HEK293 (cell line): ENCODE measurements at regions not wholly inside any gene's neighbourhood (a gene's known extent, or its start where the extent isn't known, plus 50 kb on each side); places are given as distances from the start of the nearest gene placed in this dataset.

Experiments used
- CTCF ChIA-PET: fragments of 350-600 bp; formaldehyde crosslinking; extraction: SDS; loops from one replicate; lab custom pipeline; 2021; ENCODE audit warnings: antibody characterized with exemption; lab: Yijun Ruan, JAX
- POLR2A ChIA-PET: fragments of 300-600 bp; formaldehyde crosslinking; extraction: SDS; loops from one replicate; lab custom pipeline; 2020; ENCODE audit warnings: antibody characterized with exemption, inconsistent platforms; lab: Yijun Ruan, JAX
- H3K27ac ChIP-seq: fragments of 200-500 bp; sonication (Bioruptor generic); 2 replicates; pipeline ENCODE4 v1.5.1; 2014; ENCODE audit warnings: low read depth, low read length, control low read depth, inconsistent platforms; ENCODE audit errors: extremely low read depth
- H3K36me3 ChIP-seq, 2 experiments: fragments of 200-500 bp in 1 of 2; sonication (Bioruptor generic) in 1 of 2; 1 replicate in 1 of 2; 2 replicates in 1 of 2; pipeline ENCODE4 v1.5.1; 2014 to 2017; ENCODE audit warnings: inconsistent platforms in 2 of 2, low read length in 2 of 2; ENCODE audit not compliant: control insufficient read depth in 2 of 2, insufficient read depth in 1 of 2
- H3K4me1 ChIP-seq: fragments of 200-500 bp; sonication (Bioruptor generic); 2 replicates; pipeline ENCODE4 v1.5.1; 2014; ENCODE audit warnings: mild to moderate bottlenecking, low read length, inconsistent platforms; ENCODE audit not compliant: control insufficient read depth, insufficient read depth
- H3K4me3 ChIP-seq: 2 replicates; pipeline ENCODE4 v1.5.1; 2011; ENCODE audit warnings: low read depth, mild to moderate bottlenecking, control low read depth, low read length, moderate library complexity
- H3K9me3 ChIP-seq: fragments of 200-500 bp; sonication (Bioruptor generic); 2 replicates; pipeline ENCODE4 v1.5.1; 2014; ENCODE audit warnings: low read depth, low read length, inconsistent platforms; ENCODE audit not compliant: control insufficient read depth, insufficient read depth
- GLIS1 ChIP-seq: fragments of 450-650 bp; formaldehyde crosslinking; IDR thresholded peaks from 2 replicates; pipeline ENCODE4 v1.5.1; 2016; ENCODE audit warnings: missing biosample characterization, missing genetic modification characterization
- MZF1 ChIP-seq: fragments of 450-650 bp; formaldehyde crosslinking; IDR thresholded peaks from 2 replicates; pipeline ENCODE4 v1.5.1; 2017; ENCODE audit warnings: missing biosample characterization, missing genetic modification characterization, borderline replicate concordance
- SCRT2 ChIP-seq: fragments of 450-650 bp; formaldehyde crosslinking; IDR thresholded peaks from 2 replicates; pipeline ENCODE4 v1.5.1; 2016; ENCODE audit warnings: missing biosample characterization, missing genetic modification characterization
- SETDB1 ChIP-seq: IDR thresholded peaks from one replicate; pipeline ENCODE4 v1.6.1; 2017; ENCODE audit warnings: mild to moderate bottlenecking, low read length, moderate library complexity, mixed read lengths; ENCODE audit not compliant: insufficient read length
- YY2 ChIP-seq: fragments of 450-650 bp; formaldehyde crosslinking; IDR thresholded peaks from 2 replicates; pipeline ENCODE4 v1.5.1; 2016; ENCODE audit warnings: missing biosample characterization, missing genetic modification characterization
- ZBTB20 ChIP-seq: fragments of 450-650 bp; formaldehyde crosslinking; IDR thresholded peaks from 2 replicates; pipeline ENCODE4 v1.5.1; 2016; ENCODE audit warnings: missing biosample characterization, missing genetic modification characterization
- ZFP3 ChIP-seq: fragments of 450-650 bp; formaldehyde crosslinking; IDR thresholded peaks from 2 replicates; pipeline ENCODE4 v1.5.1; 2016; ENCODE audit warnings: low read depth, missing biosample characterization, missing genetic modification characterization
- ZFP69B ChIP-seq: fragments of 450-650 bp; formaldehyde crosslinking; IDR thresholded peaks from 2 replicates; pipeline ENCODE4 v1.5.1; 2016; ENCODE audit warnings: missing biosample characterization, missing genetic modification characterization
- ZNF112 ChIP-seq: fragments of 450-650 bp; formaldehyde crosslinking; IDR thresholded peaks from 2 replicates; pipeline ENCODE4 v1.5.0; 2017; ENCODE audit warnings: missing biosample characterization, missing genetic modification characterization
- ZNF140 ChIP-seq: fragments of 450-650 bp; formaldehyde crosslinking; IDR thresholded peaks from 2 replicates; pipeline ENCODE4 v1.5.1; 2016; ENCODE audit warnings: missing biosample characterization, missing genetic modification characterization
- ZNF157 ChIP-seq: fragments of 450-650 bp; formaldehyde crosslinking; IDR thresholded peaks from 2 replicates; pipeline ENCODE4 v1.5.1; 2016; ENCODE audit warnings: missing biosample characterization, missing genetic modification characterization
- ZNF16 ChIP-seq: fragments of 450-650 bp; formaldehyde crosslinking; IDR thresholded peaks from 2 replicates; pipeline ENCODE4 v1.5.1; 2016; ENCODE audit warnings: low read depth, missing biosample characterization, missing genetic modification characterization
- ZNF174 ChIP-seq: fragments of 450-650 bp; formaldehyde crosslinking; IDR thresholded peaks from 2 replicates; pipeline ENCODE4 v1.5.0; 2017; ENCODE audit warnings: missing biosample characterization, mild to moderate bottlenecking, missing genetic modification characterization
- ZNF311 ChIP-seq: fragments of 450-650 bp; formaldehyde crosslinking; IDR thresholded peaks from 2 replicates; pipeline ENCODE4 v1.5.1; 2017; ENCODE audit warnings: missing biosample characterization, missing genetic modification characterization, borderline replicate concordance
- ZNF473 ChIP-seq: fragments of 450-650 bp; formaldehyde crosslinking; IDR thresholded peaks from 2 replicates; pipeline ENCODE4 v1.5.1; 2017; ENCODE audit warnings: missing biosample characterization, missing genetic modification characterization
- ZNF501 ChIP-seq: fragments of 450-650 bp; formaldehyde crosslinking; IDR thresholded peaks from 2 replicates; pipeline ENCODE4 v1.5.1; 2016; ENCODE audit warnings: missing biosample characterization, missing genetic modification characterization
- ZNF530 ChIP-seq: fragments of 450-650 bp; formaldehyde crosslinking; IDR thresholded peaks from 2 replicates; pipeline ENCODE4 v1.5.1; 2016; ENCODE audit warnings: low read depth, missing biosample characterization, missing genetic modification characterization
- ZNF707 ChIP-seq: fragments of 450-650 bp; formaldehyde crosslinking; IDR thresholded peaks from 2 replicates; pipeline ENCODE4 v1.5.1; 2016; ENCODE audit warnings: missing biosample characterization, missing genetic modification characterization
- ZNF747 ChIP-seq: fragments of 450-650 bp; formaldehyde crosslinking; IDR thresholded peaks from 2 replicates; pipeline ENCODE4 v1.5.1; 2016; ENCODE audit warnings: missing biosample characterization, missing genetic modification characterization
- ZSCAN30 ChIP-seq: fragments of 450-650 bp; IDR thresholded peaks from 2 replicates; pipeline ENCODE4 v1.5.1; 2018; ENCODE audit warnings: missing biosample characterization, mild to moderate bottlenecking, missing genetic modification characterization, moderate library complexity
- TF ChIP-seq, protein P1 (sequence below): fragments of 450-650 bp; formaldehyde crosslinking; IDR thresholded peaks from 2 replicates; pipeline ENCODE4 v1.5.1; 2016; ENCODE audit warnings: missing biosample characterization, missing genetic modification characterization
- TF ChIP-seq, protein P2 (sequence below): fragments of 450-650 bp; formaldehyde crosslinking; IDR thresholded peaks from 2 replicates; pipeline ENCODE4 v1.5.1; 2016; ENCODE audit warnings: missing biosample characterization, missing genetic modification characterization
- TF ChIP-seq, protein P3 (sequence below): fragments of 450-650 bp; formaldehyde crosslinking; IDR thresholded peaks from 2 replicates; pipeline ENCODE4 v1.5.1; 2016; ENCODE audit warnings: missing biosample characterization, missing genetic modification characterization
- TF ChIP-seq, protein P4 (sequence below): sonication (generic); formaldehyde crosslinking; IDR thresholded peaks from 2 replicates; pipeline ENCODE4 v1.8.1; 2022; ENCODE audit warnings: mild to moderate bottlenecking, moderate library complexity, missing genetic modification reagents
- TF ChIP-seq, protein P5 (sequence below): IDR thresholded peaks from 2 replicates; pipeline ENCODE4 v1.6.1; 2011; ENCODE audit warnings: mild to moderate bottlenecking, low read depth, low read length, borderline replicate concordance
- TF ChIP-seq, protein P6 (sequence below): fragments of 450-650 bp; formaldehyde crosslinking; IDR thresholded peaks from 2 replicates; pipeline ENCODE4 v1.5.1; 2017; ENCODE audit warnings: missing biosample characterization, mild to moderate bottlenecking, missing genetic modification characterization, moderate library complexity
- TF ChIP-seq, protein P7 (sequence below): fragments of 450-650 bp; formaldehyde crosslinking; IDR thresholded peaks from 2 replicates; pipeline ENCODE4 v1.5.1; 2016; ENCODE audit warnings: missing biosample characterization, missing genetic modification characterization

DNA sequence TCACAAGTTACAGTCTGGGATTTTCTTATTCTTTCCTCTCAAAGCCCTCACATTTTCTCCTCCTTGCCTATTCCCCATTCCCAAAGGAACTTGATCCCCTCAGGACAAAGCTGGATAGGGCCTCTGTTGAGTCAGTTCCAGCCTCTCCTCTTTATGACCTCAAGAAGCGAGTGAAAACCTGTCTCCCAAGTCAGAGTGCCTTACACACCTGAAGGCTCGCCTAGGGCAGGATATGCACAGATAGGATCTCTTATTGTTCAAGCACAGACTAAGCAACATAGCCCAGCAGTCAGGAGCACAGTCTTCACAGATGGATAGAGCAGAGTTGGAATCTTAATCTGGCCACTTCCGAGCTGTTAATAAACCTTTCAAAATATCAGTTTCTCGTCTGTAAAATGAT lies 60.8 kb upstream of the PRRC2C start:
- ChIA-PET POLR2A (no interaction called here), CTCF (no interaction called here)
- Histone ChIP-seq H3K27ac (no peak overlapping the region), H3K4me3 (no peak overlapping the region), H3K9me3 (no peaks in the 10 kb centered on the region), H3K36me3 (no peaks in the 10 kb centered on the region), H3K4me1 (no peaks in the 10 kb centered on the region)
- TF ChIP-seq YY2 (tag by site-specific recombination) (no peak), ZNF473 (tag by site-specific recombination) (no peak), ZNF707 (tag by site-specific recombination) (no peak), ZNF16 (tag by site-specific recombination) (no peak), ZBTB20 (tag by site-specific recombination) (no peak), ZNF501 (no peak), ZFP69B (tag by site-specific recombination) (no peak), SCRT2 (tag by site-specific recombination) (no peak), ZNF174 (tag by site-specific recombination) (no peak)
- TF ChIP-seq, protein P1, sequence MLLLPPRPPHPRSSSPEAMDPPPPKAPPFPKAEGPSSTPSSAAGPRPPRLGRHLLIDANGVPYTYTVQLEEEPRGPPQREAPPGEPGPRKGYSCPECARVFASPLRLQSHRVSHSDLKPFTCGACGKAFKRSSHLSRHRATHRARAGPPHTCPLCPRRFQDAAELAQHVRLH (tag by site-specific recombination), result no peak
- TF ChIP-seq, protein P2, sequence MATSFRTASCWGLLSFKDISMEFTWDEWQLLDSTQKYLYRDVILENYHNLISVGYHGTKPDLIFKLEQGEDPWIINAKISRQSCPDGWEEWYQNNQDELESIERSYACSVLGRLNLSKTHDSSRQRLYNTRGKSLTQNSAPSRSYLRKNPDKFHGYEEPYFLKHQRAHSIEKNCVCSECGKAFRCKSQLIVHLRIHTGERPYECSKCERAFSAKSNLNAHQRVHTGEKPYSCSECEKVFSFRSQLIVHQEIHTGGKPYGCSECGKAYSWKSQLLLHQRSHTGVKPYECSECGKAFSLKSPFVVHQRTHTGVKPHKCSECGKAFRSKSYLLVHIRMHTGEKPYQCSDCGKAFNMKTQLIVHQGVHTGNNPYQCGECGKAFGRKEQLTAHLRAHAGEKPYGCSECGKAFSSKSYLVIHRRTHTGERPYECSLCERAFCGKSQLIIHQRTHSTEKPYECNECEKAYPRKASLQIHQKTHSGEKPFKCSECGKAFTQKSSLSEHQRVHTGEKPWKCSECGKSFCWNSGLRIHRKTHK (tag by site-specific recombination), result no peak

DNA sequence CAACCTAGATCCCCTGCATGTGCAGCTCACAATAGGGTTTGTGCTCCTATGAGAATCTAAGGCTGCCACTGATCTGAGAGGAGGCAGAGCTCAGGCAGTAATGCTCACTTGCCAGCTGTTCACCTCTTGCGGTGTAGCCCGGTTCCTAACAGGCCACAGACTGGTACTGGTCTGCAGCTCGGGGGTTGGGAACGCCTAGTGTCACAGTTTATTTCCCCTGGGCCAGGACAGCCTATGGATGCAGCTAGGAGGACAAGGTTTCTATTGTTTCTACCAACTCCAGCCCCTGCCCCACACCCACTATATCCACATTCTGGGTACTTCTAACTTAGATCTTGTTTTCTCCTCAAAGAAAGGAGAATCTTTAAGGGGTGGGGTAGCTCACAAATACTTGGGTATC lies 58.7 kb upstream of the PRRC2C start:
- no peak overlapping the region for H3K27ac ChIP-seq
- CTCF ChIA-PET, result no interaction called here
- no peak overlapping the region for H3K4me3 ChIP-seq
- no peaks in the 10 kb centered on the region for H3K4me1 ChIP-seq
- no peaks in the 10 kb centered on the region for H3K9me3 ChIP-seq
- POLR2A ChIA-PET, result no interaction called here
- H3K36me3 ChIP-seq, result no peaks in the 10 kb centered on the region
- TF ChIP-seq, protein P3, sequence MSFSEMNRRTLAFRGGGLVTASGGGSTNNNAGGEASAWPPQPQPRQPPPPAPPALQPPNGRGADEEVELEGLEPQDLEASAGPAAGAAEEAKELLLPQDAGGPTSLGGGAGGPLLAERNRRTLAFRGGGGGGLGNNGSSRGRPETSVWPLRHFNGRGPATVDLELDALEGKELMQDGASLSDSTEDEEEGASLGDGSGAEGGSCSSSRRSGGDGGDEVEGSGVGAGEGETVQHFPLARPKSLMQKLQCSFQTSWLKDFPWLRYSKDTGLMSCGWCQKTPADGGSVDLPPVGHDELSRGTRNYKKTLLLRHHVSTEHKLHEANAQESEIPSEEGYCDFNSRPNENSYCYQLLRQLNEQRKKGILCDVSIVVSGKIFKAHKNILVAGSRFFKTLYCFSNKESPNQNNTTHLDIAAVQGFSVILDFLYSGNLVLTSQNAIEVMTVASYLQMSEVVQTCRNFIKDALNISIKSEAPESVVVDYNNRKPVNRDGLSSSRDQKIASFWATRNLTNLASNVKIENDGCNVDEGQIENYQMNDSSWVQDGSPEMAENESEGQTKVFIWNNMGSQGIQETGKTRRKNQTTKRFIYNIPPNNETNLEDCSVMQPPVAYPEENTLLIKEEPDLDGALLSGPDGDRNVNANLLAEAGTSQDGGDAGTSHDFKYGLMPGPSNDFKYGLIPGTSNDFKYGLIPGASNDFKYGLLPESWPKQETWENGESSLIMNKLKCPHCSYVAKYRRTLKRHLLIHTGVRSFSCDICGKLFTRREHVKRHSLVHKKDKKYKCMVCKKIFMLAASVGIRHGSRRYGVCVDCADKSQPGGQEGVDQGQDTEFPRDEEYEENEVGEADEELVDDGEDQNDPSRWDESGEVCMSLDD, result no peak
- no peak for TF ChIP-seq ZNF140 (tag by site-specific recombination)
- TF ChIP-seq, protein P4, sequence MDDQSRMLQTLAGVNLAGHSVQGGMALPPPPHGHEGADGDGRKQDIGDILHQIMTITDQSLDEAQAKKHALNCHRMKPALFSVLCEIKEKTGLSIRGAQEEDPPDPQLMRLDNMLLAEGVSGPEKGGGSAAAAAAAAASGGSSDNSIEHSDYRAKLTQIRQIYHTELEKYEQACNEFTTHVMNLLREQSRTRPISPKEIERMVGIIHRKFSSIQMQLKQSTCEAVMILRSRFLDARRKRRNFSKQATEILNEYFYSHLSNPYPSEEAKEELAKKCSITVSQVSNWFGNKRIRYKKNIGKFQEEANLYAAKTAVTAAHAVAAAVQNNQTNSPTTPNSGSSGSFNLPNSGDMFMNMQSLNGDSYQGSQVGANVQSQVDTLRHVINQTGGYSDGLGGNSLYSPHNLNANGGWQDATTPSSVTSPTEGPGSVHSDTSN (CRISPR knock-in tag), result no peak
- TF ChIP-seq ZNF157, result no peak
- no peak for TF ChIP-seq ZNF530
- no peak for TF ChIP-seq MZF1 (tag by site-specific recombination)
- TF ChIP-seq SETDB1, result no peak
- no peak for TF ChIP-seq ZNF112
- TF ChIP-seq ZNF311 (tag by site-specific recombination), result no peak
- TF ChIP-seq, protein P5, sequence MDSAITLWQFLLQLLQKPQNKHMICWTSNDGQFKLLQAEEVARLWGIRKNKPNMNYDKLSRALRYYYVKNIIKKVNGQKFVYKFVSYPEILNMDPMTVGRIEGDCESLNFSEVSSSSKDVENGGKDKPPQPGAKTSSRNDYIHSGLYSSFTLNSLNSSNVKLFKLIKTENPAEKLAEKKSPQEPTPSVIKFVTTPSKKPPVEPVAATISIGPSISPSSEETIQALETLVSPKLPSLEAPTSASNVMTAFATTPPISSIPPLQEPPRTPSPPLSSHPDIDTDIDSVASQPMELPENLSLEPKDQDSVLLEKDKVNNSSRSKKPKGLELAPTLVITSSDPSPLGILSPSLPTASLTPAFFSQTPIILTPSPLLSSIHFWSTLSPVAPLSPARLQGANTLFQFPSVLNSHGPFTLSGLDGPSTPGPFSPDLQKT, result no peak
- TF ChIP-seq, protein P6, sequence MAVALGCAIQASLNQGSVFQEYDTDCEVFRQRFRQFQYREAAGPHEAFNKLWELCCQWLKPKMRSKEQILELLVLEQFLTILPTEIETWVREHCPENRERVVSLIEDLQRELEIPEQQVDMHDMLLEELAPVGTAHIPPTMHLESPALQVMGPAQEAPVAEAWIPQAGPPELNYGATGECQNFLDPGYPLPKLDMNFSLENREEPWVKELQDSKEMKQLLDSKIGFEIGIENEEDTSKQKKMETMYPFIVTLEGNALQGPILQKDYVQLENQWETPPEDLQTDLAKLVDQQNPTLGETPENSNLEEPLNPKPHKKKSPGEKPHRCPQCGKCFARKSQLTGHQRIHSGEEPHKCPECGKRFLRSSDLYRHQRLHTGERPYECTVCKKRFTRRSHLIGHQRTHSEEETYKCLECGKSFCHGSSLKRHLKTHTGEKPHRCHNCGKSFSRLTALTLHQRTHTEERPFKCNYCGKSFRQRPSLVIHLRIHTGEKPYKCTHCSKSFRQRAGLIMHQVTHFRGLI, result no peak
- no peak for TF ChIP-seq ZNF473 (tag by site-specific recombination)
- TF ChIP-seq ZSCAN30 (tag by site-specific recombination), result no peak
- no peak for TF ChIP-seq ZFP3 (tag by site-specific recombination)
- TF ChIP-seq, protein P7, sequence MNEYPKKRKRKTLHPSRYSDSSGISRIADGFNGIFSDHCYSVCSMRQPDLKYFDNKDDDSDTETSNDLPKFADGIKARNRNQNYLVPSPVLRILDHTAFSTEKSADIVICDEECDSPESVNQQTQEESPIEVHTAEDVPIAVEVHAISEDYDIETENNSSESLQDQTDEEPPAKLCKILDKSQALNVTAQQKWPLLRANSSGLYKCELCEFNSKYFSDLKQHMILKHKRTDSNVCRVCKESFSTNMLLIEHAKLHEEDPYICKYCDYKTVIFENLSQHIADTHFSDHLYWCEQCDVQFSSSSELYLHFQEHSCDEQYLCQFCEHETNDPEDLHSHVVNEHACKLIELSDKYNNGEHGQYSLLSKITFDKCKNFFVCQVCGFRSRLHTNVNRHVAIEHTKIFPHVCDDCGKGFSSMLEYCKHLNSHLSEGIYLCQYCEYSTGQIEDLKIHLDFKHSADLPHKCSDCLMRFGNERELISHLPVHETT, result no peak
- TF ChIP-seq ZNF747 (tag by site-specific recombination), result no peak
- TF ChIP-seq GLIS1, result no peak
